ENCODE measurements at regions not wholly inside any gene's neighbourhood (a gene's known extent, or its start where the extent isn't known, plus 50 kb on each side); places are given as distances from the start of the nearest gene placed in this dataset.
"Not testable (repeated sequence)": the region's sequence is repeated elsewhere in the genome, so short reads cannot be mapped to it uniquely, and the experiment has no call there.

DNA sequence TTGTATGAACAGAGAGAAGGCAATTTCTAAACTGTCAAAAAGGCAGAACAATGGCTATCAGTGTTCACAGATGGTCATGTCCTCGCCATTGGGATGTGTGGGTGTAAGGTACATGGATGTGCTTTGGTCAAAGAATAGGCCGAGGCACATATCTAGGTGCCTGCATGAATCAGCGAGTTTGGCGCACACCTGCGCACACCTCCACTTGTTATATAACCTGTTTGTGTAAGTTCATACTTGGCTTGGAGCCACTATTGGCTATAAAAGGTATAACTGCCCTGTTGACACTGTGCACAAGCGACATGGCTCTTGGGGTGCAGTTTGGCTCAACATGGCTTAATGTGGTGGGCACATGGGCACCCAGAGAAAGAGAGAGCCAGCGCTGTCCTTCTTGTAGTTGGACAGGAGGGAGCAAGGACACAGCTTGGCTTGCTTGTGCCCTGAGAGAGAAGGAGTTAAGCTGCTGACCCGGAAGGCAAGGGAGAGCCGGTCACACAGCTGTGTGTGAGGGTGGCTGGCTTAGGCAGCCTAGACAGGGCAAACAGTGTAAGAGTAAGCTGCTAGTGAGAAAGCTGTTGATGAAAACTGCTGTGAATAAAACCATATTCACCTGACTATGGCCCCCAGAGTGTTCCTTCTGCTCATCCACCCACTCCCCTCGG is 499.1 kb downstream of the KCNJ2 start:
- no peak for DNase-seq

DNA sequence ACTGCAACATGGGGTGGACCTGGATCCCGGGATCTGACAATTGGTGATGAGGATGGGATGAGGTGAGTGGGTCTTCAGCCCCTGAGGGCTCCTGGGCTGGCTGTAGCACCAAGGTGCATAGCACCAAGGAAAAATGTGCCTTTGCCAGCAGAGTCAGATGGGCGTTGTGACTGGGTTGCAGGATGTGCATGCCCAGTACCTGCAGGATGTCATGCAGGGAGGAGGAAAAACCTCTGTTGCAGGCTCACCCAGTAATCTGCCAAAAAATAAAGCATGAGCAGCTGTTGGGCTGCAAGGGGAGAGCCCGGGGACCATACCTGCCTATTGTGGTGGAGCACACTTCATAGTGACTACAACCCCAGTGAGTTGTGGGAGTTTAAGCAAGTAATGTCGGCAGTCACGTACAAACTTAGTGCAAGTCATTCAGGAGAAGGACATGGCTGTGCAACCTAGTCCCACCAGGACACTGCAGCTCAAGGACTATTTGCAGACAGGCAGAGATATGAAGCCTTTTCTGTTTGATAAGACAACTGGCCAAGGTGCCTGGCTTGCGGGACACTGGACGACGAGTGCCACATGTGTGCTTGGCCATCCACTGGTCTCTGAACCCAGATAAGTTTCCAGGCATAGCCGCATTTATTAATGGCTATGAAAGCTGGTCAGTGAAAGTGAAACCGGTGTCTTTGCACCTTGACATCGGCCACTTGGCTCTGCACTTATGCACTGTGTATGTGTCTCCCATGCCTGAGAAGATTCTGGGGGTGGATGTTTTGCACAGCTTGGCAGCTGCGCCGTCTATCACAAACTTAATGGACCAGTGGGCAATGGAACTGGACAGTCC is 499.8 kb downstream of the KCNJ2 start:
- no peak for DNase-seq

- DNase-seq, result no peak
Observed at GRCh38 chr17:70674061-70674460, 504.7 kb downstream of the KCNJ2 start.

DNA sequence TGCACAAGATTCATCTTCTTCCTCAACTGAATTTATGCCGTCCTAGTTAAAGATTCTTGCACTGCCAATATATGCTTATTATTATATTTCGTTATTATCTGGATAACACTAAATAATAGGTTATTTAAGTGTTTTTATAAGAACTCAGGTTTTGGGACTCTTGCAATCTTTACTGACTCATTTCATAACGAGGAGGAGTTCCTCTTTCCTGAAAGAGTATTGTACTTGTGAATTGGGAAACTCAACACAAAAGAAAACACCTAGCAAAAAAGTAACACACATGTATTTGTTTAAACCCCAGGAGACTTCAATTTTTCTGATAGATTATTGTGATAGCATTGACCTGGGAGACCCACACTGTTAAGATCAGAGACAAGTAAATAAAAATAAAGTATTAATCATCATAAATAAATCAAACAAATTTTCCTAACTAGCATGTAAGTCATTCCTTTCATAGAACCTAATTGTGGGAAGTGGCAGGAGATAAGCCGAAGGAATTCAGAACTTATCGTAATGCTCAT is 505.8 kb downstream of the KCNJ2 start:
- DNase-seq, result no peak

DNA sequence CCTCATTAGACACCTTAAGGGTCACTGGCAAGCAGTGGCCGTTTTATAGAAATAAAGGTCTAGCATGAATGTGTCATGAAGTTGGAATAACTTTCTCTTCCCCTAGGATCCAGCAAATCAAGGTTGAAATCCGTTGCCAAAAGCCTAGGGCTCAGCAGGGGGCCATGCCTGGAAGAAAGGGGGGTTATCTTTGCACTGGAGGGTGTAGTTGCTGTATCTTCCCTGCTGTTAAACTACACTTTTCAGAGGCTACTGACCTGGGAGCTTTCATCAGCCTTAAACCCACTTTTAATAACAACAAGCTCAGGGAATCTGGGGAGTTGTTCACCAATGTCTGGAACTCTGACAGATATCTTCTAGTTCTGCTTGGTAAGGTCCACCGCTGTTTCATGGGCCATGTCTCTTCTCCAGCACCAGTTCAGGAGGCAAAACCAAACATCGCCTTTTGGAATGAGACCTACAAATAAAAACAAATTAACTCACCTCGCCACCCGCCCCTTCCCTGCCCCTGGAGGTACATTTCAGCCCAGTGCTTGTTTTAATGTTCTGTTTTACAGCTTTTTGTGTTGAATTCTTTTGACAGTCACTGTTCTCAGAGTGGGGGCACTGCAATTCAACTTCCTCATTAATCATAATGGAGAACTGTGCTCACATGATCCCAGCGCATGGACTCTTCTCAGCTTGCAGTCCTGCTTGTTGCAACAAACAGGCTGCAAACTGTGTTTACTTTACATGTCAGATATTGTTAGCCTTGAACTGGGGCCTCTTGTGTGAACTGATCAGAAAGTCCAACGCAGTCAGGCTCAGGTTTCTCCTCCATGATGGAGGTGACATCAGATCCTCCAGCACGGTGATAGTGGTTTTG is 508.7 kb downstream of the KCNJ2 start:
- DNase-seq, result no peak

DNA sequence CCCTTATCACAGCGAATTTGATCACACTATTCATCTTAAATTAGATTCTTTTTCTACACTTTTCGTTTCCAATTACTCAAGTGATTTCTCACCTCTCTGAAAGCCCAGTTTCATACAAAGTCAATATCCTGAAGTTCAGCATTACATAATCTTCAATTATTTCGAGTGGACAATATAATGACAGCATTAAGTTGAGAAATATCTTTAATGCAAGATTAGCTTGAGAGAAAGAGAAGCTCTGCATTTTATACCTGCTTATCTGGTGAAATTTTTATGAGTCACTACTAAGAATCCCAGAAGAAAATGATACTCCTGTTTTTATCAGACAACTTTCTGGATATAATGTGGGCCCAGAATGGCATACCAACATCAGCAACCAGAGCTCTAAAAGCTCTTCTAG is 509.6 kb downstream of the KCNJ2 start:
- DNase-seq, result no peak

DNA sequence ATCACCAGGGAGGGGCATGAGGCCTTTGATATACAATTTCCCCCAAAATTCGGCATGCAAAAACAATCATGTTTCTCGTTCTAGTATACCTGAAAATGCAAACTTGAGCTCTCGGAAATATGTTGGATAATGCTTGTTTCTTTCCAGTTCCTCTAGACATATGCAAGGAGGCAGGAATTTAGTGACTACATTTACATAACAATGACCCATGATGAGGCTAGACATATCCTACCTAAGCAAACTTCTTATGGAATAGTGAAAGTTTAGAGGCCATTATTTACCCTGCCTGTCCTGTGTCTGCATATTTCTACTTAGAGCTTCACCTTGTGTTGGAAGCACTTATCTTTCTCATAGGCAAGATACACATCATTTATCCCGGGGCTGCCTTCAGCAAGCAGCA is 514.6 kb downstream of the KCNJ2 start:
- no peak for DNase-seq

- DNase-seq, result no peak
Observed at GRCh38 chr17:70687421-70687820, 518.1 kb downstream of the KCNJ2 start.

GRCh38 chr17:70691150-70691549 is 521.8 kb downstream of the KCNJ2 start:
- DNase-seq, result no peak

GRCh38 chr17:70699408-70699807 is 530.1 kb downstream of the KCNJ2 start:
- no peak for DNase-seq

DNA sequence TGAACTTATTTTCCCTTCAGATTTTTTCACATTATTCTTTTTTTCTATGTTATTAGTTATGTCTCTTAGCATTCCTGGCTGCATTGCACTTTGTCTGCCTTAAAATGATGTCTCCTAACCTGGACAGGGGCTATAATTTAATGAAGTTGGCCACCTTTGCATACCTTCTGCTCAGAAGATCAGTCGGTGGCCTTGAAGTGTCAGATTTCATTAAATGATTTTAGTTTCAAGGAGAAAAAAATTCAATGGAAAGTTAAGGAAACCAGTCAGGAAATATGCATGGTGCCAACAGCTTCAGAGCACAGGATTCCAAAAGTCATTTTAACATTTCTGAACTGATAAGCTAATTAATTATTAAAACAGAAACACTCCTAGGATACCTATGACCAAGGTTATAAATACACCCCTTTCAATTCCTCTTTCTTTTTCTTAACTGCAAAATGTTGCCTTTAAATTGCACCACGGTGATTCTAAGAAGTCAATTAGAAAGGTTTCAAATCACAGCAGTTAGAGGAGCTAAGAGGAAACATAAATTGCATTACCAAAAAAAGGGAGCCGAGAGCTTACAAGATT is 533.4 kb downstream of the KCNJ2 start:
- no peak for DNase-seq

DNA sequence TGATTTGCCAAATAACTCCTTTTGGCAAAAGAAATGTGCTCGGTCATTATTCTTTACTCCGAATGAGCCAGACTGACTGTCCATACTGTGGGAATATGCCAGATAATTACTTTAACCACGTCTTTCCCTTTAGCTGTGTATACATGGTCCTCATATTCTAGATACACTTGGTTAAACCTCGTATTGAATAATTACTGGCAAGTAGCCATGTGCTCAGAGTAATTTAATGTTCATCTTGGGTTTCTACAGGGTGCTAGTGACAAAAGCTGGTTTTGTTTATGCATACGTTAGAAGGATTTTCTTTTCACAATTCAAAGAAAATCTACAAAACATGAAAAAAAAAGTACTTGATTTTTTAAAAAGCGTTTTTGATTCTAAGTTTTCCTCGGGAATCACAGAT is 540.3 kb downstream of the KCNJ2 start:
- no peak for DNase-seq

GRCh38 chr17:70713694-70714093 is 544.4 kb downstream of the KCNJ2 start:
- no peak for DNase-seq

DNA sequence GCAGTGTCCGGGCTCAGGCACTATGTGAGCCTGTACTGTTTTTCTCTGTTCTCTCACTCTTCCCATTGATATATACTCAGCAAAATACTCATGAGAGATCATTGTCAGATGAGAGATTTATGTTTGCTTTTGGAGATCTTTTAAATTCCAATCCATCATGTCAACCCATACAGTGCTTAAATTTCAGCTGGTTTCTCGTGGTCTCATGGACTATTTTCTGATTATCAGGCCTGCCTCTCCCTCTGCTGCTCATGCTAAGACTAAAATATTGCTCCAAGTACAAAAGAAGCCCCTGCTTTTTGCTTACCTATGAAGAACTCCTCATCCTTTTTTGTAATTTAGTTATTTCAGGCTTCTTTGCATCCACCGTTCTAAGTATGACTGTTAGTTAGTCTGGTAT is 547.2 kb downstream of the KCNJ2 start:
- no peak for DNase-seq

GRCh38 chr17:70717042-70717441 is 547.7 kb downstream of the KCNJ2 start:
- DNase-seq, result no peak

- no peak for DNase-seq
Observed at GRCh38 chr17:70736375-70736957, 567.1 kb downstream of the KCNJ2 start.

- DNase-seq, result no peak
Observed at GRCh38 chr17:70739065-70739464, 569.7 kb downstream of the KCNJ2 start.

DNA sequence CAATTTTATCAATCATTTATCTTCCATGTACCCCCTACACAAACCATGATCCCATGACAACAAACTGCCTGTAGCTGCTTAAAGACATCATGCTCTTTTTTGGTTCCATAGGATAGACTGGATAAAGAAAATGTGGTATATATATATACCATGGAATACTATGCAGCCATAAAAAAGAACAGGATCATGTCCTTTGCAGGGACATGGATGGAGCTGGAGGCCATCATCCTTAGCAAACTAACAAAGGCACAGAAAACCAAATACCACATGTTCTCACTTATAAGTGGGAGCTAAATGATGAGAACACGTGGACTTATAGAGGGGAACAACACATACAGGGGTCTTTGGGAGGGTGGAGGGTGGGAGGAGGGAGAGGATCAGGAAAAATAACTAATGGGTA is 577.2 kb downstream of the KCNJ2 start:
- not testable (repeated sequence) for DNase-seq

DNA sequence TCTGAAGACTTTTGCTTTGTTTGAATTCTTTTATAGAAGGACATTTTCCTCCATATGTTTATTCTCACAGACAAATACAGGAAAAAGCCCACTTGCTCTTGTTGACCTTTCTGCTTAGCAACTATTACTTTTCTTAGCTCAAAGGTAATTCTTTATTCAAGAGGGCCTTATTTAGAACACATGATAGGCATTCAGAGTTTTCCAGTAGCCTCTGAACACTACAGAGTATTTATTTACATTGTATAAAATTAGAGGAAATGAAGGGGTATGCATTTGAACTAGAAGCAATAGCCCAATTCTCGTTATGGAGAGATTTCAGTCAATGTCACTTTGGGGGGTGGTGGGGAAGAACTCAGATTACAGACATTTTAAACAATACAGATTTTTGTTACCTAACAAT is 581.7 kb downstream of the KCNJ2 start:
- DNase-seq, result no peak

- DNase-seq, result not testable (repeated sequence)
Observed at GRCh38 chr17:70752461-70752860, 583.1 kb downstream of the KCNJ2 start.

- DNase-seq, result no peak
Observed at GRCh38 chr17:70752966-70753467, 583.7 kb downstream of the KCNJ2 start.

- DNase-seq, result no peak
Observed at GRCh38 chr17:70763018-70763417, 593.7 kb downstream of the KCNJ2 start.

Data from stimulated activated CD8-positive, alpha-beta memory T cell treated with anti-CD3 and anti-CD28 coated beads, Interleukin-4, amount 100 ng/mL, for 48 hours (primary cell).